LoVo (cell line): ENCODE measurements at regions not wholly inside any gene's neighbourhood (a gene's known extent, or its start where the extent isn't known, plus 50 kb on each side); places are given as distances from the start of the nearest gene placed in this dataset.

ENCODE experiments used
- DNase-seq: peaks from one replicate; pipeline ENCODE4 v3.0.0-alpha.2; 2016; ENCODE audit warnings: low spot score

DNA sequence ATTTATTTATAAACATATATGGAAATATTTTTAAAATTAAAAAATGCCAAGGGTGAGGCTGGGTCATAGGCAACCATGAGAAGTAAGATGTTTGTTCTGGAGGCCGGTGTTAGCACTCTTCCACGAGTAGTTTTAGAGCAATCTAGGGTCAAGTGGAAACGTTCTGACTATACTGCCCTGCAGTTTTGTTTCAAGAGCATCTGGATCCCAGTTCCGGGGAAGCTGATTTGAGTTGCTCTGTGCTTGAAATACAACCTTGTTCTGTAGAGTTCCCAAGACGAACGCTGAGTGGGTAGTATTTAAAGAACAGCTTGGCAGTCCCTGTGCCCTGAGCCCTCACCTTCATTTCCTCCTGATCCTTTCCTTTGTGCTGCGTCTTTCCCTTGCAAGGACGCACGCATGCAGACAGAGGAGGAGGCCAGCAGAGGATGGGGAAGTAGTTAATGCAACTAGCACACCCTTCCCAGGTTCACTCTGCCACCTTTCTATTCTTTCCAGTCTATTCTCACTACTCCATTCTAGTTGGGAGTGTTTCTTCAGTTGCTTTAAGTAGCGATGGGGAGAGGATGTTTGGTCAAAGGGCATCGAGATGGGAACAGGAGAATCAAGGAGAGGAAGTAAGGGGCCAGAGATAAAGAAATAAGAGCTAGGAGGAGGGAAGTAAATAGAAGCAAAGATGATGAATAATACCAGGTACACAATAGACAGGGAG is 68.3 kb upstream of the ZSWIM6 start:
- DNase-seq, result no peak

DNA sequence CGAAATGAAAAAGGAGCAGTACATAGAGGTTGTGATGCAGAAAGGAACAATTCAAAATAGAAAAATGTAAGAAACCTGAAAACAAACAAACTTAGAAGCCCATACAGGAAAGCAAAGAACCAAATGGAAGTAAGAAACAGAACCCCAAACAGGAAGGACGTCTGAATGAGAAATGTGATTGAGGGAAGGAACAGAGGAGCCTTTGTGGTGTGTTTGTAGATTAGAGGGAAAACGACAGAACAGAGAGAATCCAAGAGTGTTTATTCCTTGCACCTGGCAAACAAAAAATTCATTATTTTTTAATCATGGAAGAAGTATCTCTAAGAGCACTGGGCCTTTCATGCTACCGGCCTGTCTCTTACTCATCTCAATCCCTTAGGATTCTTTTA is 67.8 kb upstream of the ZSWIM6 start:
- no peak for DNase-seq

DNA sequence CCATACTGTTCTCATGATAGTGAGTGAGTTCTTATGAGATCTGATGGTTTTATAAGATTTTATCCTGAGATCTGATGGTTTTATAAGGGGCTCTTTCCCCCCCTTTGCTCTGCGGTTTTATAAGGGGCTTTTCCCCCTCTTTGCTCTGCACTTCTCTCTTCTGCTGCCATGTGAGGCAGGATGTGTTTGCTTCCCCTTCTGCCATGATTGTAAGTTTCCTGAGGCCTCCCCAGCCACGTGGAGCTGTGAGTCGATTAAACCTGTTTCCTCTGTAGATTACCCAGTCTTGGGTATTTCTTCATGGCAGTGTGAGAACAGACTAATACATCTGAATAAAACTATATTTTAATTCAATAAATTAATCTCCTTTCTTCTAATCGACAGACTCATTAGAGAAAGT is 64.9 kb upstream of the ZSWIM6 start:
- no peak for DNase-seq

DNA sequence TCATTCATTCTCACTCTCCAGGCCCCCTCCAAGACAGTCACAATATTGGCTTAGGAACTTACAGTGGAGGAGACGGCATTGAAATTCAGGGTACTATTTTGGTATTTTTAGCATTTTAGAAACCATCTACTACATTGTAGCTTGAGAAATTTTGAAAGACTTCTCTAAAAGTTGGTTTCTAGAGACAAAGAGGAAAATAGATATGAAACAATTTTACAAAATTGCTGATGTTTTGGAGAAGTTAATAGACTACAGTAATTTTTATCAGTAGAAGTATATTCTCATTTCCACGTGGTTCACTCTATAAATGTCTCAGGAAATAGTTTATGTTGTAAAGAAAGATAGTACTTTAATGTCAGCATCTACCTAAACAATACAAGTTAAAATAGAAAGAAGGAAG is 63.2 kb upstream of the ZSWIM6 start:
- DNase-seq, result no peak

DNA sequence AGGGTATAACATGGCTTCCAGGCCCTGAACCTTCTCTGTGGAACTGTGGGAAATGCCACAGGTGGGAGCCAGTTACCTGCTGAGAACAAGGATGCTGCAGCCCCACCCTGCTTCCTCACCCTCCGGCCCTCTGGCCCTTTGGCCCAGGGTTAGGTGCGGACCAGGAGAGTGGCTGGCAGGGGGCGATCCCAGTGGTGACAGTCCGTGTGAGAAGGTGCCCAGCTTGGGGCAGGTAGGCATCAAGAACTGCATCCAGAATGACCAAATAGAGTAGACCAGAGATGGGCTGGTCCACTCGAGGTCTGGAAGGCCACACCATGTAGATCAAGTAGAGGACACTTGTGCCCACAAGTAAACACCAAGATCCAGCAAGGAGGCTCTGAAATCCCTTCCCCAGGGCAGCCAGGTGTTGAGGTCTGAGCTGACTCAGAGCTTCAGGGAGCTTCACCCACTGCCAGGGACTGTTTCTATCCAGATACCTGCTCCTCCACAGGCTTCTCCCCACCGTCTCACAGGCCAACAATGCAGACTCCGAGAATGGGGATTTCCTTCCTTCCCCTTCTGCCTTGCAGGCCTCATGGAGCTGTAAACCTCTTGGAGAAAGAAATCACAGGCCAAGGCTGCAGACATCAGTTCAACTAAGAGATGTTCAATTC is 61.4 kb upstream of the ZSWIM6 start:
- no peak for DNase-seq

DNA sequence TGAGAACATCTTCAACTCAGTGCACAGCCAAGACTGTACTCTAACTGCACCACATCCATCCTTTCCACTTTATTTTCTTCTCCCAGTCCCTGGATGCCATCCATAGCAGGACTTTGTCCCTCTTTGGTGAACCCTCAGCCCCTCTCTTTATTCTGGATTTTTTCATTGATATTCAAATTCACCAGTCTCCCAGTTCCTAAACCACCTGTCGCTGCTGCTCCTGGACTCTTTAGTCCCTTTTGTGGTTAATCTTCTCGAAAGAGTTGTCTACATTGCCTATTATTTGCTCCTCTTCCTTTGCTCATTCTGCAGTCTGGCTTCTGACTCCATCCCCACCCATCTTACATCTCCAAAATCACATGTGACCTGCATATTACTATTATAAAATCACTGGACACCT is 59.4 kb upstream of the ZSWIM6 start:
- DNase-seq, result no peak

DNA sequence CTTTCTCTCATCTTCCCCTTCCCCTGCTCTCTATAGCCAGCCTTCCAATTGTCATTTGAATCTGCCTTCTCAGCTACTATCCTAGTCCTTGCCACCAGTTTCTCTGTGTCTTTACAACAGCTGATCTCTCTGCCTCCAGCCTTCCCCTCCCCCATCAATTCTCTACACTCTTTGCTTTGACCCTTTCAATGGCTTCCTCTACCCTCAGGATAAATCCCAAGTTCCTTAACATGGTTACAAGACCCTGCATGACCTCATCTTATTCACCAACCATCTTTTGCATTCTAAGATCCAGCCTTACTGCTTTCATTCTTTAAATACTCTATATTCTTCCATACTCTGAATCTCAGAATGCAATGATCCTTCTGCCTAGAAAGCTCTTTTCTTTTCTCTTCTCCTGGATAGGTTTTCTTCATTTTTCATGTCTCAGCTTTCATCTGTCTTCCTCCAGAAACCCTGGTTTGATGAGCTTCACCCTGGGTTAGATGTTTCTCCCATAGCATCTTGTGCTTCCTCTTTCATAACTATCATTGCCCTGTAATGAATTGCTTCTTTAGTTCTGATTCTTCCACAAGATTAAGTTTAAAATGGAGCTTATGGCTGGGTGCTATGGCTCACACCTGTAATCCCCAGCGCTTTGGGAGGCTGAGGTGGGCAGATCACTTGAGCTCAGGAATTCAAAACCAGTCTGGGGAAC is 58.6 kb upstream of the ZSWIM6 start:
- no peak for DNase-seq

DNA sequence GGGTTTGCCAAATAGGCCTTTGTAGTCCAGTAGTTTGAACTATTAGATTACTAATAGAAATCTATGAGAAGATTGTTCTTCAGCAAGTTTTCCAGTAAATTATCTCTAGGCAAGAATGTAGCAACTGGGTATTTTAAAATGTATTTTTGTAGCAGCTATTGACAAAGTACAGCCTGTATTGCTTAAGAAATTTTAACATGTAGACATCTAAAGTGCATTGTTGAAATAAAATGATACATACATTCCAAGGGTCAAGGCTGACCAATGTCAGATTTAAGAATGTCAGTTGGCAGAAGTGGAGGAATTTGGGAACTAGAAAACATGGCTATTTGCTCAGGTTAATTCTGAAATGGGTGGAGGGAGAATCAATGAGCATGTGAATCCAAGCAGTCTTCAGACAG is 57.5 kb upstream of the ZSWIM6 start:
- DNase-seq, result no peak

DNA sequence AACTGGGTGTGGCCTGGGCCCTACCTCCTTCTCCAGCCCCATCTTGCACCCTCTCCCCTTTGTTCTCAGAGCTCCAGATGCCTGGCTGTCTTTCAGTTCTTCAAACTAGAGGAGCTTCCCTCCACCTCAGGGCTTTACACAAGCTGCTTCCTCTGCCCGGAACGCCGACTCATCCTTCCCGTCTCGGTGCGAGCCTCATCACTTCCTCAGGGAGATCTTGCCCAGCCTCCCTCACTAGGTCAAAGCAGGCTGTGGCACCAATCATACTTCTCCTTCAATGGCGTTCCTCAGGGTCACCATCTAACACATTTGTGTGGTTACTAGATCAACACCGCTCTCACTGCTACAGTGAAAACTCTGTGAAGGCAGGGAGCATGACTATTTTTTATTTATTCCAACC is 56.2 kb upstream of the ZSWIM6 start:
- no peak for DNase-seq

DNA sequence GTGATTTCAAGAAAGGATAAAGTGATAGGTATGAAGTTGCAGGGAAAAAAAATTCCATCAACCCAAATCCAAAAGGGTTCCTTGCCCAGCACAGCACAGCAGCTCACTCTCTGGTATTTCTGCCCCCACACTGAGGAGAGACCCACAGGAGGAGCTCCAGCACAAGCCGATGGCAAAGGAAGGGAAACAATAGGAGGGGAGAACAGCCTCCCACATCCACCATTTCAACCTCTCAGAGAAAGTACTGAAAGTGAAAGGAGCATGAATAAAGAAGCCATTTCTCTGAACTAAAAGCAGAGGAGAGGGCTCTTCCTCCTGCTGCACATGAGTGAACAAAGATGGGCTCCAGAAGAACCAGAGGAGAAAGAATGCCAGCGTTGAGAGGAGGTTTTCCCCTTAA is 54.9 kb upstream of the ZSWIM6 start:
- DNase-seq, result no peak

DNA sequence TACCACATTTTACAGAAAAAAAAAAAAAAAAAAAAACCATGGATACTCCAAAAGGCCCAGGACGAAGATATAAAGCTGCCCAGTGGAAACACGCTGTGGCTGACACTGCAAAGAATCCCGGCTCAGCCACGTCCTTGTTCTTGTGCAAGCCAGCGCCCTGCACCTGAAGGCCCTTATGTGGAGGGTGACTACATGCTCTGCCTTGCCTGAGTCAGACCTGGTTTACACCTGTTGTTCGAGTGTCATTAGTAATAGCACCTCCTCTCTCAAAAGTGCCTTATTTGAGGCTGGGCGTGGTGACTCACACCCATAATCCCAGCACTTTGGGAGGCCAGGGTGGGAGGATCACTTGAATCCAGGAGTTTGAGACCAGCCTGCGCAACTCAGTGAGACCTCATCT is 54.3 kb upstream of the ZSWIM6 start:
- no peak for DNase-seq

DNA sequence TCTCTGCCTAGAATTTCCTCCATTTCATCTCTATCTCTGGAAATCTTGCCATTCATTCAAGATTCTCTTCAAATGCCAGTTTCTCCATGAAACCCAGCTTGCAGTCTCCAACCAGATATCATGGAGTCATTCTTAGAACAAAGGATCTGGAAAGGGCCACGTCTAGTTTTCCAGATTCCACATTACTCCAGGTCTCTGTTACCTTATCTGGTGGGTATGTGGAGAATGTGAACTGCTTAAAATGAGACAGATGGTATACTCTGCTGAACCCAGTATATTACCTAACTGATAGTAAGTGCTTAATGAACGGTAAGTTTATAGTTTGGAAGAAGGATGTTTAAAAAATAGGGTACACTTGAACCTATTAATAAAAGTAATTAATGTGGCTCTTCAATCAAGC is 52.3 kb upstream of the ZSWIM6 start:
- DNase-seq, result no peak

DNA sequence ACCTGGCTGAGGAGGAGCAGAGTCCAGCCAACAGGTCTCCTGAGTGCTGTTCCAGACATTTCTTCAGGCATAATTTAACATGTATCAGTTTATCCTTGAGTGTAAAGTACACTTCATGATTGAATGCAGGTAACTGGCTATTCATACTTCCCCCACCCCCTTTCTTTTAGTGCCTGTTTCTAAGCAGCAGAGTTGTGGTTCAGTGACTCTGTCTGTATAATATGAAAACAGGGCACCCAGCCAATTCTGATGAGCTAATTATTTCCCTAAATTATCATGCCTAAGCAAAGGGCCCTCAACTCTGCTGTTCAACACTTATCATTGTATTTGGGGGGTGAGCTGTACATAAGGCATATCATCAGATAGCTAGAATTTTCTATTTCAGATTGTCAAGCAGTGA is 51.9 kb upstream of the ZSWIM6 start:
- peak; percentile 43 for DNase-seq

DNA sequence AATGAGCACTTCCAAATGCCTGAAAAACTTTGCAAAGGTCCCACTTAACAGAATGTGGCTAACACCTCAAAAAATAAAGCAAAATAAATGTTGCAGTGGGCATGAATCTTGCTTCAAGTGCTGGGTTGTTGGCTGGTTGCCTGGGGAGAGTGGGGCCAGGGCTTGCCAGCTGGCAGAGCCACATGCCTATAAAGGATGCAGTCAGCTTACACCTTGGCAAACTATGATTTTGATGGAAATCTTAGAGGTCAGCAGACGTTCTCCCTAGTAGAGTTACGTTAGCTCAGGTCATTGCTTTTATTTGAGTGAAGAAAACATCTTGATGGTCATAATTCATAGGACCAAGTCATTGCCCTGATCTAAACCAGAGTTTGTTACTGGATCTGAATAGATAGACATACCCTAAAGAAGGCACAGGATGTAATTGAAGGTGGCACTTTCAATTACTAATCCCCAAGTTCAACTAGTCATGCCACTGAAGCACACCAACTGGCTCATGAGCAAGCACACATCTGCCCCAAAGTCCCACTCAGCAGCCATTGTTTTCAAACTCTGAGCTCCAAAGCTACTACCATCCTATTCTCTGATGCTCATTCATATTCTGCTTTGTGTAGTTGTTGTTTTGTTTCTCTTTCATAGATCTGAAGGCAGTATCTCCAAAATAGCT is 51.2 kb upstream of the ZSWIM6 start:
- peak; percentile 16 for DNase-seq

DNA sequence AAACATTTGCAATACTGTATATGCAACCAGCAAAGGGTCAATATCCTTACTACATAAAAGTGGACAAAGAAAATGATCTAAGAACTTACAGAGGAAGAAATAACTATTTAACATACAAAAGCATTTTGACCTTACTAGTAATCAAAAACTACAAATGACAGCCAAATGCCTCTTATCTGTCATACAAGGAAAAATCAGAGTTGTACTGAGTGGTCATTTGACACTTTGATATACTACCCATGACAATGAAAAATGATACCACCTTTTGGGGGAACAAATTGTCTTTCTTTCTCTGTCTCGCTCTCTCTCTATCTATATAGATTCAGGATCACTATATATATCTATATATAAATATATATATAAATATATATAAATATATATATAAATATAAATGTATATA is 50.4 kb upstream of the ZSWIM6 start:
- no peak for DNase-seq
